Sigmoid colon (tissue), 6 donors: ENCODE measurements at regions not wholly inside any gene's neighbourhood (a gene's known extent, or its start where the extent isn't known, plus 50 kb on each side); places are given as distances from the start of the nearest gene placed in this dataset.

ENCODE experiments used
- DNase-seq: peaks from one replicate; pipeline ENCODE4 v3.0.0-alpha.2; 2019
- H3K27ac ChIP-seq, 4 donors: fragments of 200-600 bp; sonication (generic); one replicate each; pipeline ENCODE4 v1.5.1; 2016 to 2019; ENCODE audit warnings: mild to moderate bottlenecking in 1 of 4
- H3K27me3 ChIP-seq, 3 donors: fragments of 200-600 bp; sonication (generic); one replicate each; pipeline ENCODE4 v1.5.1; 2019; ENCODE audit warnings: mild to moderate bottlenecking in 1 of 3
- H3K36me3 ChIP-seq, 4 donors: fragments of 200-600 bp; sonication (generic); one replicate each; pipeline ENCODE4 v1.5.1; 2016 to 2019
- H3K4me1 ChIP-seq, 4 donors: fragments of 200-600 bp; sonication (generic); one replicate each; pipeline ENCODE4 v1.5.1; 2017 to 2019
- H3K4me3 ChIP-seq, 4 donors: fragments of 200-600 bp; sonication (generic); one replicate each; pipeline ENCODE4 v1.5.1; 2017 to 2019; ENCODE audit warnings: mild to moderate bottlenecking in 2 of 4, moderate library complexity in 1 of 4
- H3K9me3 ChIP-seq, 4 donors: fragments of 200-600 bp in 3 of 4; sonication (generic) in 3 of 4; one replicate each; pipeline versions ENCODE4 v1.5.1 to v1.6.1; 2013 to 2019
- EP300 ChIP-seq, 4 donors: sonication (generic); formaldehyde crosslinking; IDR thresholded peaks; one replicate each; pipeline ENCODE4 v1.6.1; 2017; ENCODE audit warnings: antibody characterized with exemption in 4 of 4
- POLR2A ChIP-seq, 2 donors: fragments of 450-650 bp; IDR thresholded peaks; one replicate each; pipeline ENCODE4 v1.6.1; 2016; ENCODE audit warnings: antibody characterized with exemption in 2 of 2, mild to moderate bottlenecking in 2 of 2, moderate library complexity in 2 of 2
- POLR2AphosphoS5 ChIP-seq, 4 donors: sonication (generic); formaldehyde crosslinking; IDR thresholded peaks; one replicate each; pipeline ENCODE4 v1.6.1; 2017; ENCODE audit warnings: antibody characterized with exemption in 4 of 4
- WGBS, 2 donors: extraction: QIAGEN DNeasy Blood & Tissue Kit; methylation state at CpG; one replicate each; pipeline ENCODE4 v1.1.7; 2013; 5-methylcytosine and 5-hydroxymethylcytosine counted together
- intact Hi-C: fragments of 100-400 bp; cut with DNase I; formaldehyde crosslinking; loops from one replicate; pipeline ENCODE4 v1.15.1; 2023
- TF ChIP-seq, protein P1 (sequence below), 4 experiments: fragments of 450-650 bp in 3 of 4; fragments of 200-600 bp in 1 of 4; IDR thresholded peaks; one replicate each; pipeline ENCODE4 v1.5.1; 2016 to 2019; ENCODE audit warnings: antibody characterized with exemption in 4 of 4, mild to moderate bottlenecking in 3 of 4, moderate library complexity in 2 of 4
- donor health status: healthy with polysubstance abuse.
- donor health status: healthy.

GRCh38 chr6:759729-760128, 66.8 kb upstream of the EXOC2 start:
- Histone ChIP-seq H3K27ac (no peak overlapping the region), H3K9me3 (peaks cover 0 to 3% (median 0%) of the 10 kb centered on the region in 4 donors), H3K27me3 (no peaks in the 10 kb centered on the region), H3K4me1 (peaks cover 0 to 5% (median 2%) of the 10 kb centered on the region in 4 donors), H3K36me3 (no peaks in the 10 kb centered on the region), H3K4me3 (no peak overlapping the region)
- TF ChIP-seq, protein P1, sequence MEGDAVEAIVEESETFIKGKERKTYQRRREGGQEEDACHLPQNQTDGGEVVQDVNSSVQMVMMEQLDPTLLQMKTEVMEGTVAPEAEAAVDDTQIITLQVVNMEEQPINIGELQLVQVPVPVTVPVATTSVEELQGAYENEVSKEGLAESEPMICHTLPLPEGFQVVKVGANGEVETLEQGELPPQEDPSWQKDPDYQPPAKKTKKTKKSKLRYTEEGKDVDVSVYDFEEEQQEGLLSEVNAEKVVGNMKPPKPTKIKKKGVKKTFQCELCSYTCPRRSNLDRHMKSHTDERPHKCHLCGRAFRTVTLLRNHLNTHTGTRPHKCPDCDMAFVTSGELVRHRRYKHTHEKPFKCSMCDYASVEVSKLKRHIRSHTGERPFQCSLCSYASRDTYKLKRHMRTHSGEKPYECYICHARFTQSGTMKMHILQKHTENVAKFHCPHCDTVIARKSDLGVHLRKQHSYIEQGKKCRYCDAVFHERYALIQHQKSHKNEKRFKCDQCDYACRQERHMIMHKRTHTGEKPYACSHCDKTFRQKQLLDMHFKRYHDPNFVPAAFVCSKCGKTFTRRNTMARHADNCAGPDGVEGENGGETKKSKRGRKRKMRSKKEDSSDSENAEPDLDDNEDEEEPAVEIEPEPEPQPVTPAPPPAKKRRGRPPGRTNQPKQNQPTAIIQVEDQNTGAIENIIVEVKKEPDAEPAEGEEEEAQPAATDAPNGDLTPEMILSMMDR (IDR thresholded peaks at IDR 0.05): no peak
- TF ChIP-seq POLR2AphosphoS5 (IDR thresholded peaks at IDR 0.05): no peak
- no peak for TF ChIP-seq POLR2A (IDR thresholded peaks at IDR 0.05)
- TF ChIP-seq EP300 (IDR thresholded peaks at IDR 0.05): no peak
- no peak for DNase-seq
- 88 to 91% methylated on average over 3 of the region's 3 CpGs for WGBS, 2 donors
- intact Hi-C loops: no loop called here

- peaks cover 0 to 2% (median under 1%) of the 10 kb centered on the region in 4 donors for H3K4me1 ChIP-seq
- H3K9me3 ChIP-seq: peaks cover 0 to 3% (median 0%) of the 10 kb centered on the region in 4 donors
- no peaks in the 10 kb centered on the region for H3K27me3 ChIP-seq
- TF ChIP-seq POLR2A (IDR thresholded peaks at IDR 0.05): no peak
- no peak for TF ChIP-seq EP300 (IDR thresholded peaks at IDR 0.05)
- TF ChIP-seq, protein P1 (IDR thresholded peaks at IDR 0.05): no peak
- no peak for TF ChIP-seq POLR2AphosphoS5 (IDR thresholded peaks at IDR 0.05)
- intact Hi-C loops: no loop called here
- no peak overlapping the region for H3K27ac ChIP-seq
- DNase-seq: no peak
- no peak overlapping the region for H3K4me3 ChIP-seq
- H3K36me3 ChIP-seq: no peaks in the 10 kb centered on the region
These were observed 63.3 kb upstream of the EXOC2 start for GRCh38 chr6:756224-756623.

DNA sequence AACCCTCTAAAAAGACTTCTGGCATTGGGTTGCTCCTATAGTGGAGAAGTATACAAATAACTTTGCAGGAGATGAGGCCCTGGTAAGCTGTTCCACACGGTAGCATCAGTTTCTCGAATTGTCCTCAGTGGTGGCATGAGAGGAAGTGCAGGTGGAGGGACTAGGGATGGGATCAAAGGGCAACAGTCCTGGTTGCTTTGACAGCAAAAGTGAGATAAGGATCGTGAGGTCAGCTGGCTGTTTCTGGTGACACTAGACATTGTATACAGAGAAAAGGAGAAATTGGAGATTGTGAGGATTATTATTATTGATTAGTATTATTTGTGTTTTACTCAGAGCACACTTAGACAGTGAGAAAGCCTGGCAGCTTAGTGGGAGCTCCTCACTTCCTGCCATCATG, 61.3 kb upstream of the EXOC2 start:
- intact Hi-C loops: no loop called here

GRCh38 chr6:753486-753885, 60.5 kb upstream of the EXOC2 start:
- peaks cover 0 to 3% (median 0%) of the 10 kb centered on the region in 4 donors for H3K9me3 ChIP-seq
- no peak overlapping the region for H3K27ac ChIP-seq
- H3K4me1 ChIP-seq: no peaks in the 10 kb centered on the region
- DNase-seq: no peak
- H3K36me3 ChIP-seq: no peaks in the 10 kb centered on the region
- H3K4me3 ChIP-seq: no peak overlapping the region
- TF ChIP-seq POLR2AphosphoS5 (IDR thresholded peaks at IDR 0.05): no peak
- no peak for TF ChIP-seq EP300 (IDR thresholded peaks at IDR 0.05)
- no peak for TF ChIP-seq POLR2A (IDR thresholded peaks at IDR 0.05)
- TF ChIP-seq, protein P1 (IDR thresholded peaks at IDR 0.05): no peak
- intact Hi-C loops: no loop called here
- 86 to 87% methylated on average over 3 of the region's 3 CpGs for WGBS, 2 donors
- H3K27me3 ChIP-seq: no peaks in the 10 kb centered on the region

More for the DNA sequence above, 61.3 kb upstream of the EXOC2 start:
- no peak for DNase-seq
- Histone ChIP-seq H3K4me3 (no peak overlapping the region), H3K9me3 (peaks cover 0 to 3% (median 0%) of the 10 kb centered on the region in 4 donors), H3K27me3 (no peaks in the 10 kb centered on the region), H3K27ac (no peak overlapping the region), H3K36me3 (no peaks in the 10 kb centered on the region), H3K4me1 (no peaks in the 10 kb centered on the region)
- 38 to 61% methylated on average over 3 of the region's 3 CpGs for WGBS, 2 donors
- no peak for TF ChIP-seq POLR2AphosphoS5 (IDR thresholded peaks at IDR 0.05)
- TF ChIP-seq, protein P1 (IDR thresholded peaks at IDR 0.05): no peak
- TF ChIP-seq POLR2A (IDR thresholded peaks at IDR 0.05): no peak
- TF ChIP-seq EP300 (IDR thresholded peaks at IDR 0.05): no peak

DNA sequence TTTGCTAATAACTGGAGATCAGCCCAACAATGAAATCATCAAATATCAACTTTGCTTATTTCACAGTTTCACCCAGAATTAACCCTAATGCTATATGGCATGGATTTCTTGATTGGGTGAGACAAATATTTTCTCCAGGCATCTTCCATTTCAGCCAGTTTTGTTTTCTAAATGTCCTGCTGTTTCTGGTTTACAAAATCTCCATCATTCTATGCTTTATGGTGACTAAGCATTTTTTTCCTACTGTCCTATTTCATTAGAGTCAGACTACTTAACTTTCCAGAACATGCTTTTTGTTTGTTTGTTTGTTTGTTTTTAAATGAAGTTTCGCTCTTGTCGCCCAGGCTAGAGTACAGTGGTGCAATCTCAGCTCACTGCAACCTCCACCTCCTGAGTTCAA, 59.5 kb upstream of the EXOC2 start:
- TF ChIP-seq EP300 (IDR thresholded peaks at IDR 0.05) (no peak), POLR2AphosphoS5 (IDR thresholded peaks at IDR 0.05) (no peak), POLR2A (IDR thresholded peaks at IDR 0.05) (no peak)
- TF ChIP-seq, protein P1 (IDR thresholded peaks at IDR 0.05): no peak
- no peak overlapping the region for H3K27ac ChIP-seq
- DNase-seq: no peak
- H3K27me3 ChIP-seq: no peaks in the 10 kb centered on the region
- peaks cover 0 to 3% (median 0%) of the 10 kb centered on the region in 4 donors for H3K9me3 ChIP-seq
- intact Hi-C loops: no loop called here
- no peaks in the 10 kb centered on the region for H3K4me1 ChIP-seq
- 92 to 94% methylated on average over 2 of the region's 2 CpGs for WGBS, 2 donors
- no peaks in the 10 kb centered on the region for H3K36me3 ChIP-seq
- no peak overlapping the region for H3K4me3 ChIP-seq
